ENCODE measurements at regions not wholly inside any gene's neighbourhood (a gene's known extent, or its start where the extent isn't known, plus 50 kb on each side); places are given as distances from the start of the nearest gene placed in this dataset.
A peak's percentile ranks its signal among the peaks of the same experiment; 100 is the strongest.

- TF ChIP-seq, protein P1, sequence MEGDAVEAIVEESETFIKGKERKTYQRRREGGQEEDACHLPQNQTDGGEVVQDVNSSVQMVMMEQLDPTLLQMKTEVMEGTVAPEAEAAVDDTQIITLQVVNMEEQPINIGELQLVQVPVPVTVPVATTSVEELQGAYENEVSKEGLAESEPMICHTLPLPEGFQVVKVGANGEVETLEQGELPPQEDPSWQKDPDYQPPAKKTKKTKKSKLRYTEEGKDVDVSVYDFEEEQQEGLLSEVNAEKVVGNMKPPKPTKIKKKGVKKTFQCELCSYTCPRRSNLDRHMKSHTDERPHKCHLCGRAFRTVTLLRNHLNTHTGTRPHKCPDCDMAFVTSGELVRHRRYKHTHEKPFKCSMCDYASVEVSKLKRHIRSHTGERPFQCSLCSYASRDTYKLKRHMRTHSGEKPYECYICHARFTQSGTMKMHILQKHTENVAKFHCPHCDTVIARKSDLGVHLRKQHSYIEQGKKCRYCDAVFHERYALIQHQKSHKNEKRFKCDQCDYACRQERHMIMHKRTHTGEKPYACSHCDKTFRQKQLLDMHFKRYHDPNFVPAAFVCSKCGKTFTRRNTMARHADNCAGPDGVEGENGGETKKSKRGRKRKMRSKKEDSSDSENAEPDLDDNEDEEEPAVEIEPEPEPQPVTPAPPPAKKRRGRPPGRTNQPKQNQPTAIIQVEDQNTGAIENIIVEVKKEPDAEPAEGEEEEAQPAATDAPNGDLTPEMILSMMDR (IDR thresholded peaks at IDR 0.05), result no peak
- no peak for TF ChIP-seq POLR2A (IDR thresholded peaks at IDR 0.05)
- H3K9me3 ChIP-seq, result no peaks in the 10 kb centered on the region
- H3K27ac ChIP-seq, result no peak overlapping the region
- no peaks in the 10 kb centered on the region for H3K27me3 ChIP-seq
- intact Hi-C loops (cut with DNase I; ENCODE audit: low total_unique reads), result no loop called here
- no peak for DNase-seq
- no peaks in the 10 kb centered on the region for H3K36me3 ChIP-seq
- no peak overlapping the region for H3K4me3 ChIP-seq
- H3K4me1 ChIP-seq, result no peaks in the 10 kb centered on the region
Measured at GRCh38 chr6:169994739-169995138, 243.3 kb downstream of the ERMARD start.

GRCh38 chr6:169993861-169994481, 242.5 kb downstream of the ERMARD start:
- H3K9me3 ChIP-seq, result no peaks in the 10 kb centered on the region
- no peak overlapping the region for H3K4me3 ChIP-seq
- no peaks in the 10 kb centered on the region for H3K27me3 ChIP-seq
- no peak overlapping the region for H3K27ac ChIP-seq
- TF ChIP-seq POLR2A (IDR thresholded peaks at IDR 0.05), result no peak
- TF ChIP-seq, protein P1 (IDR thresholded peaks at IDR 0.05), result no peak
- H3K36me3 ChIP-seq, result no peaks in the 10 kb centered on the region
- intact Hi-C loops (cut with DNase I; ENCODE audit: low total_unique reads), result no loop called here
- H3K4me1 ChIP-seq, result no peaks in the 10 kb centered on the region
- no peak for DNase-seq

DNA sequence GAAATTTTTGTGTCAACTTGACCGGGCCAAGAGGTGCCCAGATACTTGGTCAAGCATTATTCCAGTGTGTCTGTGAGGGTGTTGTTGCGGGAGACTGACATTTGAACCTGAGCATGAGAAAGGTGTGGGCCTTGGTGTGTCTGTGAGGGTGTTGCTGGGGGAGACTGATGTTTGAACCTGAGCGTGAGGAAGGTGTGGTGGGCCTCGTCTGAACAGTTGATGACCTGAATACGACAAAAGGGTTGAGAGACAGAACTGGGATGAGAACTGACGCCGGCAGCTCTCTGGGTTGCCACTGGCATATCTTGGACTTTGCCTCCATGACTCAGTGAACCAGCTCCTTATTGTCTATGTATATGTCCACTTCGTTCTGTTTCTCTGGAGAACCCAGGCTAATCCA, 240.5 kb downstream of the ERMARD start:
- TF ChIP-seq POLR2A (IDR thresholded peaks at IDR 0.05), result no peak
- TF ChIP-seq, protein P1 (IDR thresholded peaks at IDR 0.05), result no peak
- intact Hi-C loops (cut with DNase I; ENCODE audit: low total_unique reads), result no loop called here
- H3K9me3 ChIP-seq, result no peaks in the 10 kb centered on the region
- no peak overlapping the region for H3K27ac ChIP-seq
- H3K36me3 ChIP-seq, result no peaks in the 10 kb centered on the region
- no peak overlapping the region for H3K4me3 ChIP-seq
- no peaks in the 10 kb centered on the region for H3K4me1 ChIP-seq
- no peak for DNase-seq
- H3K27me3 ChIP-seq, result no peaks in the 10 kb centered on the region

DNA sequence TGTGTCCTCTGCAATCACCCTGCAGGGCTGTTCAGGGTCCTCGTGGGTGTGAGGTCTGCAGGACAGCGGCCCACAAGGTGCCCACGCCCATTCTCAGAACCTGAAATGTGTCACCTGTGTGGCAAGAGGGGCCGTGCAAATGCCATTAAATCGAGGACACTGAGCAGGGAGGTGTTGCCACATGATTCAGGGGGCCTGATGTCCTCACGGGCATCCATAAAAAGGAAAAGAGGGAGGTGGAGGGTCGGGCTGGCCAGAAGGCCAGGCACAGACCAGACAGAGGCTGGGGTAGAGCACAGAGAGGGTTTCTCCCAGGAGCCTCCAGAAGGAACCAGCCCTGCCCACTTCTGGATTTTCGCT, 239.6 kb downstream of the ERMARD start:
- no peaks in the 10 kb centered on the region for H3K4me1 ChIP-seq
- TF ChIP-seq POLR2A (IDR thresholded peaks at IDR 0.05), result no peak
- TF ChIP-seq, protein P1 (IDR thresholded peaks at IDR 0.05), result no peak
- intact Hi-C loops (cut with DNase I; ENCODE audit: low total_unique reads), result no loop called here

GRCh38 chr6:169990095-169991030, 238.9 kb downstream of the ERMARD start:
- no peaks in the 10 kb centered on the region for H3K9me3 ChIP-seq
- H3K36me3 ChIP-seq, result no peaks in the 10 kb centered on the region
- TF ChIP-seq POLR2A (IDR thresholded peaks at IDR 0.05), result no peak
- TF ChIP-seq, protein P1 (IDR thresholded peaks at IDR 0.05), result no peak
- no peak overlapping the region for H3K27ac ChIP-seq
- no peaks in the 10 kb centered on the region for H3K27me3 ChIP-seq
- H3K4me3 ChIP-seq, result no peak overlapping the region
- H3K4me1 ChIP-seq, result no peaks in the 10 kb centered on the region
- intact Hi-C loops (cut with DNase I; ENCODE audit: low total_unique reads), result no loop called here
- peak in 1 of 2 donors; percentile 10 for DNase-seq

More for the DNA sequence above, 239.6 kb downstream of the ERMARD start:
- H3K27ac ChIP-seq, result no peak overlapping the region
- no peaks in the 10 kb centered on the region for H3K36me3 ChIP-seq
- H3K9me3 ChIP-seq, result no peaks in the 10 kb centered on the region
- no peak overlapping the region for H3K4me3 ChIP-seq
- DNase-seq, result no peak
- no peaks in the 10 kb centered on the region for H3K27me3 ChIP-seq
